HepG2 (cell line): ENCODE measurements at regions not wholly inside any gene's neighbourhood (a gene's known extent, or its start where the extent isn't known, plus 50 kb on each side); places are given as distances from the start of the nearest gene placed in this dataset.

Experiments used
- ATAC-seq: fragments of 200-7000 bp; cut with Tn5 transposase; 3 replicates; pipeline ENCODE4 v1.9.1; 2020; ENCODE audit warnings: mild to moderate bottlenecking, moderate library complexity
- BruUV-seq: library from RNA; stranded (reverse); fragments of 400-500 nt; replicated peaks from 2 replicates; lab custom pipeline; 2021; lab: Mats Ljungman, UMichigan
- CTCF ChIA-PET: fragments of 300-600 bp; formaldehyde crosslinking; extraction: SDS; loops from one replicate; lab custom pipeline; 2021; ENCODE audit warnings: low total read pairs, inconsistent platforms, low intra/inter-chr PET ratio; lab: Yijun Ruan, JAX
- POLR2A ChIA-PET: fragments of 350-600 bp; sonication (Branson Sonifier 250); formaldehyde crosslinking; loops from one replicate; lab custom pipeline; 2020; ENCODE audit warnings: antibody characterized with exemption, inconsistent platforms; lab: Yijun Ruan, JAX
- DNase-seq: peaks from one replicate; pipeline ENCODE4 v3.0.0-alpha.2; 2015; ENCODE audit warnings: low spot score
- FAIRE-seq: peaks from 3 replicates; lab custom pipeline; 2011; peaks lifted over from hg19 to GRCh38; lab: Jason Lieb, UNC
- H2AFZ ChIP-seq: one replicate; pipeline ENCODE4 v1.6.1; 2011; ENCODE audit warnings: low read length, inconsistent platforms
- H3K27ac ChIP-seq: fragments of 300-600 bp; 3 replicates; pipeline ENCODE4 v1.8.0; 2011; ENCODE audit warnings: mixed run types, mild to moderate bottlenecking, mixed read lengths, low read length, inconsistent platforms; ENCODE audit not compliant: insufficient read depth; ENCODE audit errors: extremely low read length
- H3K27me3 ChIP-seq, 2 experiments: fragments of 200-600 bp in 1 of 2; 2 replicates in 1 of 2; 3 replicates in 1 of 2; pipeline versions ENCODE4 v1.6.0 to v1.8.0; 2011; ENCODE audit warnings: low read length in 2 of 2, mild to moderate bottlenecking in 2 of 2, moderate library complexity in 2 of 2, inconsistent platforms in 1 of 2; ENCODE audit not compliant: insufficient read depth in 2 of 2, control insufficient read depth in 1 of 2
- H3K36me3 ChIP-seq, 2 experiments: fragments of 200-600 bp in 1 of 2; replicated peaks in 1 of 2; 2 replicates in 1 of 2; 3 replicates in 1 of 2; pipeline versions ENCODE4 v1.5.1 to v1.8.0; 2011; ENCODE audit warnings: low read length in 2 of 2, inconsistent platforms in 1 of 2; ENCODE audit not compliant: insufficient read depth in 2 of 2, control insufficient read depth in 1 of 2
- H3K4me1 ChIP-seq: 2 replicates; pipeline ENCODE4 v1.5.1; 2012; ENCODE audit warnings: low read length, inconsistent platforms; ENCODE audit not compliant: insufficient read depth
- H3K4me2 ChIP-seq: 2 replicates; pipeline ENCODE4 v1.6.0; 2011; ENCODE audit warnings: low read depth, low read length, inconsistent platforms
- H3K4me3 ChIP-seq, 3 experiments: fragments of 200-600 bp in 1 of 3; sonication (generic), shearing (Covaris generic) in 1 of 3; replicated peaks in 1 of 3; 2 replicates each; pipeline ENCODE4 v1.5.1; 2011 to 2016; ENCODE audit warnings: low read length in 3 of 3, inconsistent platforms in 2 of 3, low read depth in 2 of 3, mild to moderate bottlenecking in 2 of 3, control low read depth in 1 of 3, mixed read lengths in 1 of 3; ENCODE audit not compliant: insufficient read depth in 1 of 3
- H3K79me2 ChIP-seq: one replicate; pipeline ENCODE4 v1.6.1; 2011; ENCODE audit warnings: low read length, inconsistent platforms; ENCODE audit not compliant: insufficient read depth
- H3K9ac ChIP-seq: 2 replicates; pipeline ENCODE4 v1.6.0; 2011; ENCODE audit warnings: mild to moderate bottlenecking, low read depth, low read length, inconsistent platforms; ENCODE audit not compliant: insufficient read depth
- H3K9me3 ChIP-seq: 2 replicates; pipeline ENCODE4 v1.5.1; 2012; ENCODE audit warnings: mild to moderate bottlenecking, low read length
- H4K20me1 ChIP-seq: 2 replicates; pipeline ENCODE4 v1.6.0; 2011; ENCODE audit warnings: inconsistent platforms, mild to moderate bottlenecking, low read length, moderate library complexity; ENCODE audit not compliant: insufficient read depth
- ATF5 ChIP-seq: sonication (generic); formaldehyde crosslinking; IDR thresholded peaks from 2 replicates; pipeline ENCODE4 v1.4.0; 2020; ENCODE audit warnings: mild to moderate bottlenecking, low read depth, missing genetic modification reagents
- BATF2 ChIP-seq: sonication (generic); formaldehyde crosslinking; IDR thresholded peaks from 2 replicates; pipeline ENCODE4 v1.8.0; 2022; ENCODE audit warnings: mild to moderate bottlenecking, missing genetic modification reagents, moderate library complexity
- CHCHD3 ChIP-seq: sonication (generic); formaldehyde crosslinking; IDR thresholded peaks from 2 replicates; pipeline ENCODE4 v1.8.0; 2022; ENCODE audit warnings: mild to moderate bottlenecking, missing genetic modification reagents, moderate library complexity
- GATAD2A ChIP-seq: IDR thresholded peaks from 2 replicates; pipeline ENCODE4 v1.6.1; 2016
- MED8 ChIP-seq: sonication (generic); formaldehyde crosslinking; IDR thresholded peaks from 2 replicates; pipeline ENCODE4 v1.8.1; 2023; ENCODE audit warnings: mild to moderate bottlenecking, missing genetic modification reagents; ENCODE audit not compliant: insufficient replicate concordance
- NFRKB ChIP-seq: fragments of 450-650 bp; IDR thresholded peaks from 2 replicates; pipeline ENCODE4 v1.6.1; 2017
- NPAS2 ChIP-seq: sonication (generic); formaldehyde crosslinking; IDR thresholded peaks from 2 replicates; pipeline ENCODE4 v1.8.0; 2022; ENCODE audit warnings: mild to moderate bottlenecking, missing genetic modification reagents, borderline replicate concordance
- PRDM4 ChIP-seq: sonication (generic); formaldehyde crosslinking; IDR thresholded peaks from 2 replicates; pipeline ENCODE4 v1.9.0; 2021; ENCODE audit warnings: missing genetic modification reagents, borderline replicate concordance
- RFXANK ChIP-seq: IDR thresholded peaks from 2 replicates; pipeline ENCODE4 v1.6.1; 2016
- ZBTB10 ChIP-seq: sonication (generic); formaldehyde crosslinking; IDR thresholded peaks from 2 replicates; pipeline ENCODE4 v1.4.0; 2020; ENCODE audit warnings: missing genetic modification reagents, borderline replicate concordance
- ZBTB8A ChIP-seq: sonication (generic); formaldehyde crosslinking; IDR thresholded peaks from 2 replicates; pipeline ENCODE4 v1.4.0; 2020; ENCODE audit warnings: mild to moderate bottlenecking, low read depth, missing genetic modification reagents, borderline replicate concordance
- ZFP1 ChIP-seq: IDR thresholded peaks from 2 replicates; pipeline ENCODE4 v1.6.1; 2016
- ZNF24 ChIP-seq: fragments of 450-650 bp; IDR thresholded peaks from 2 replicates; pipeline ENCODE4 v1.6.1; 2017; ENCODE audit warnings: antibody characterized with exemption, mild to moderate bottlenecking
- ZNF256 ChIP-seq: sonication (generic); formaldehyde crosslinking; conservative IDR thresholded peaks from 2 replicates; pipeline ENCODE4 v1.4.0; 2020; ENCODE audit warnings: missing genetic modification reagents
- ZNF788 ChIP-seq: sonication (generic); formaldehyde crosslinking; IDR thresholded peaks from 2 replicates; pipeline ENCODE4 v1.5.0; 2020; ENCODE audit warnings: mild to moderate bottlenecking, missing genetic modification reagents, borderline replicate concordance
- WGBS: methylation state at CpG from one replicate; pipeline ENCODE4 v1.1.6; 2017; ENCODE audit warnings: low lambda C conversion rate; 5-methylcytosine and 5-hydroxymethylcytosine counted together
- in situ Hi-C: cut with HindIII; loops from 2 replicates; pipeline ENCODE4 v1.10.0; 2017; ENCODE audit warnings: low pct_unique_long_range_greater_than_20kb; ENCODE audit not compliant: extremely low pct_ligation_motif_present
- intact Hi-C: fragments of 100-400 bp; cut with micrococcal nuclease; formaldehyde crosslinking; loops from one replicate; pipeline ENCODE4 v1.10.0; 2022; ENCODE audit not compliant: unreplicated experiment

GRCh38 chr7:92987095-92987494, 130.7 kb downstream of the SAMD9 start:
- intact Hi-C loops, result no loop called here
- Histone ChIP-seq H3K27me3 (no peaks in the 10 kb centered on the region; a peak in 1 of 5 replicates), H3K4me1 (no peaks in the 10 kb centered on the region), H3K4me2 (no peak overlapping the region), H3K9ac (no peak overlapping the region), H3K36me3 (no peaks in the 10 kb centered on the region), H3K27ac (no peak overlapping the region), H2AFZ (no peak overlapping the region), H3K9me3 (no peaks in the 10 kb centered on the region), H4K20me1 (no peaks in the 10 kb centered on the region), H3K4me3 (no peak overlapping the region), H3K79me2 (no peaks in the 10 kb centered on the region)
- DNase-seq, result no peak
- in situ Hi-C loops, result no loop called here
- ChIA-PET POLR2A (no interaction called here), CTCF (no interaction called here)
- FAIRE-seq, result no peak
- no peak for TF ChIP-seq RFXANK
- no peak for TF ChIP-seq BATF2 (CRISPR knock-in tag)
- no peak for TF ChIP-seq NPAS2 (CRISPR knock-in tag)
- TF ChIP-seq ZNF788 (CRISPR knock-in tag), result no peak
- no peak for TF ChIP-seq ZNF256
- no peak for TF ChIP-seq ZNF24
- BruUV-seq, result no TSS peak
- no peak for ATAC-seq

- Histone ChIP-seq H3K4me1 (no peaks in the 10 kb centered on the region), H3K36me3 (no peaks in the 10 kb centered on the region), H3K27ac (no peak overlapping the region), H3K9ac (no peak overlapping the region), H3K79me2 (no peaks in the 10 kb centered on the region), H3K27me3 (no peaks in the 10 kb centered on the region), H3K4me3 (no peak overlapping the region), H3K4me2 (no peak overlapping the region), H4K20me1 (no peaks in the 10 kb centered on the region), H3K9me3 (no peaks in the 10 kb centered on the region), H2AFZ (no peak overlapping the region)
- ChIA-PET POLR2A (no interaction called here), CTCF (no interaction called here)
- FAIRE-seq, result no peak
- BruUV-seq, result no TSS peak
- no peak for DNase-seq
- in situ Hi-C loops, result no loop called here
- 12% methylated on average over 1 of the region's 1 CpG for WGBS
- intact Hi-C loops, result no loop called here
- ATAC-seq, result no peak
- no peak for TF ChIP-seq ZBTB10 (CRISPR knock-in tag)
- TF ChIP-seq ZBTB8A (CRISPR knock-in tag), result no peak
- TF ChIP-seq ATF5 (CRISPR knock-in tag), result no peak
- TF ChIP-seq MED8 (CRISPR knock-in tag), result no peak
- no peak for TF ChIP-seq PRDM4
- no peak for TF ChIP-seq CHCHD3 (CRISPR knock-in tag)
- no peak for TF ChIP-seq ZFP1 (CRISPR knock-in tag)
- no peak for TF ChIP-seq GATAD2A
- TF ChIP-seq NFRKB, result no peak
These were observed 134.9 kb downstream of the SAMD9 start for GRCh38 chr7:92982928-92983327.
